ENCODE measurements at regions not wholly inside any gene's neighbourhood (a gene's known extent, or its start where the extent isn't known, plus 50 kb on each side); places are given as distances from the start of the nearest gene placed in this dataset.

DNA sequence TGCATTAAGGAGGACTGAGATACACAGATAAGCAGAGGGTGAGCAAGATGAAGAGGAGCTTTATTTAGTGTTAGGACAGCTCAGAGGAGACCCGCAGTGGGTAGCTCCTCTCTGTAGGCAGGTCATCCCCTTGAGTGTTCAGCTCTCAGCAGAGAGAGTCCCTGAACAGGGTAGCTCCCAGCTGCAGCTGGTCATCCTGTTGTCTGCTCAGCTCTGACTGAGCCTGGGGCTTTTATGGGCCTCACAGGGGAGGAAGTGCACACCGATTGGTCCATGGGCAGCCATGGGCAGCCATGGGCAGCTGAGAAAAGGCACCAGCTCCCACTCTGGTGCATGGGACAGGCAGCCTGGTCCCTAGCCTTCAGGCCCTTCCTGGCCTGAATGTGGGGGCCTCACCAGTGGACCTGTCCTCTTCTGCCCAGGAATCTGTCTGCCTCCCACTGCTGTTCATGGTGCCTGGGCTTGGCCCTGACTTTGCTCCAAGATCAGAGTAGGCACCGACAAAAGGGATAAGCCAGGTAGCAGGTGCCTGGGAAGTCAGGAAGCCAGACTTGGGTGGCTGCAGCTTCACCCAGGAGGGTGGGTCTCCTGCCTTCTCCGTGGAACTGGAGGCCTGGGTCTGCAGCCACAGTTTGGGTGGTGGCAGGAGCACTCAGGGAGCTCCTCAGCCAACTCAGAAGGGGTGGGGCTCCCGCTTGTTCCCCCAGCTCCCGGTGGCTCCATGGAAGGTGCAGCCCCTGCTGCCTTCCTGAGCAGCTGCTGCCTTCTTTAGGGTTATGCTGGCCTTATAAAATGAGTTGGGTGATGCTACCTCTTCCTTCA lies 54.7 kb downstream of the MYEOV start (continued):
- no peak for TF ChIP-seq RNF2 (IDR thresholded peaks at IDR 0.05; ENCODE audit: borderline replicate concordance, low read depth, low read length, missing control alignments, poor library complexity, severe bottlenecking)
- TF ChIP-seq POU5F1 (IDR thresholded peaks at IDR 0.05; ENCODE audit: low read depth, low read length), result no peak

Measured in H1 (cell line).